ENCODE measurements at regions not wholly inside any gene's neighbourhood (a gene's known extent, or its start where the extent isn't known, plus 50 kb on each side); places are given as distances from the start of the nearest gene placed in this dataset.

DNA sequence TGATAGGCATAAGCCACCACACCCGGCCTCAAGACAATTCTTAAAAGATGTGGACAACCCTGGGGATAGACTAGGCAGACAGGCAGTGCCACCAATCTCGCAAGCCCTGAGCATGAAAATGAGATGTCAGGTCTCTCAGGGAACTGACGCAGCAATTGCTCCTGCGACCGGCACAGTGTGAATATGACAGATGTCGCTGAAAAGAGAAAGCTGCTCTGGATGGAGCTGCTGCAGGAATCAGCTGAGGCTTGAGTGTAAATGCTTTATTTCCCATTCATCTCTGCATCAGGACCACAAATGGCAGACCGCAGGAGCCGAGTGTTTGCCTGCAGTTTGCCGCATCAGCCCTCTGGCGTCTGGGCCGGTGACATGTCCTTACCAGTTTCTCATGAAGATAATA lies 68.4 kb downstream of the TFAP2C start:
- TF ChIP-seq BHLHE40 (IDR thresholded peaks at IDR 0.05; ENCODE audit: borderline replicate concordance), result no peak
- TF ChIP-seq SUZ12 (IDR thresholded peaks at IDR 0.05), result no peak
- no peak for TF ChIP-seq FOXK2 (IDR thresholded peaks at IDR 0.05)

All from HEK293T (cell line).